NT2/D1 (cell line): ENCODE measurements at regions not wholly inside any gene's neighbourhood (a gene's known extent, or its start where the extent isn't known, plus 50 kb on each side); places are given as distances from the start of the nearest gene placed in this dataset.

ENCODE experiments used
- SUZ12 ChIP-seq: IDR thresholded peaks from 2 replicates; pipeline ENCODE4 v1.6.1; 2011; ENCODE audit not compliant: insufficient read length, insufficient read depth; ENCODE audit errors: extremely low read depth
- YY1 ChIP-seq: IDR thresholded peaks from 2 replicates; pipeline ENCODE4 v1.6.1; 2011; ENCODE audit not compliant: insufficient read length, insufficient read depth

- no peak for TF ChIP-seq YY1
- TF ChIP-seq SUZ12: no peak
Observed at GRCh38 chr3:86731501-86731901, 259.4 kb downstream of the VGLL3 start.
